HUES48 (cell line): ENCODE measurements at regions not wholly inside any gene's neighbourhood (a gene's known extent, or its start where the extent isn't known, plus 50 kb on each side); places are given as distances from the start of the nearest gene placed in this dataset.
"Not testable (repeated sequence)": the region's sequence is repeated elsewhere in the genome, so short reads cannot be mapped to it uniquely, and the experiment has no call there.

ENCODE experiments used
- H3K27ac ChIP-seq: one replicate; pipeline ENCODE4 v1.7.0; 2013; ENCODE audit warnings: low read depth, low read length, inconsistent platforms
- H3K27me3 ChIP-seq: 2 replicates; pipeline ENCODE4 v1.6.1; 2013; ENCODE audit warnings: mild to moderate bottlenecking, low read length; ENCODE audit not compliant: control insufficient read depth, insufficient read depth
- H3K36me3 ChIP-seq: 2 replicates; pipeline ENCODE4 v1.6.1; 2013; ENCODE audit warnings: low read length; ENCODE audit not compliant: control insufficient read depth, insufficient read depth
- H3K4me1 ChIP-seq: 2 replicates; pipeline ENCODE4 v1.6.1; 2013; ENCODE audit warnings: mild to moderate bottlenecking, low read length; ENCODE audit not compliant: control insufficient read depth, insufficient read depth
- H3K4me3 ChIP-seq: 2 replicates; pipeline ENCODE4 v1.5.1; 2013; ENCODE audit warnings: mild to moderate bottlenecking, low read depth, low read length
- H3K9ac ChIP-seq: 2 replicates; pipeline ENCODE4 v1.6.1; 2013; ENCODE audit warnings: mild to moderate bottlenecking, low read depth, low read length, moderate library complexity
- H3K9me3 ChIP-seq: 2 replicates; pipeline ENCODE4 v1.6.1; 2013; ENCODE audit warnings: low read length; ENCODE audit not compliant: control insufficient read depth, insufficient read depth

DNA sequence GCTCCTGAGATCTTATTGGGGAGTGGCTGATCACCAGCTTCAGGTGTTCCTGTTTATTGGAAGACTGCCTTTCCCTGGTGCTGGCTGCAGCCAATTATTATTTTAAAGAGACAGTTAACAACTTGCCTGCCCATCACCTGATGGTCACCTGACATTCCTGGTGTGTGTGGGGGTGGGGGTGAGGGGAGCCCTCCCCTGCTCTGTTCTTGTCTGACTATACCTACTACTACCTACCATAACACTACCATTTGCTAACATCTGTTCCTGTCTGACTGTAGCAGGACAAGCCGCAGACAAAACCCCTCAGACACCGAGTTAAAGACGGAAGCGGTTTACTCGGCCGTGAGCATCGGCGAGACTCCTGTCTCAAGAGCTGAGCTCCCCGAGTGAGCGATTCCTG, 54.9 kb upstream of the NBPF3 start:
- H3K4me1 ChIP-seq = peaks cover 6% of the 10 kb centered on the region; the same call in 1 of the 2 replicates
- H3K9me3 ChIP-seq = no peaks in the 10 kb centered on the region
- no peaks in the 10 kb centered on the region for H3K27me3 ChIP-seq
- no peak overlapping the region for H3K4me3 ChIP-seq
- no peak overlapping the region for H3K9ac ChIP-seq
- H3K27ac ChIP-seq = no peak overlapping the region
- H3K36me3 ChIP-seq = no peaks in the 10 kb centered on the region

DNA sequence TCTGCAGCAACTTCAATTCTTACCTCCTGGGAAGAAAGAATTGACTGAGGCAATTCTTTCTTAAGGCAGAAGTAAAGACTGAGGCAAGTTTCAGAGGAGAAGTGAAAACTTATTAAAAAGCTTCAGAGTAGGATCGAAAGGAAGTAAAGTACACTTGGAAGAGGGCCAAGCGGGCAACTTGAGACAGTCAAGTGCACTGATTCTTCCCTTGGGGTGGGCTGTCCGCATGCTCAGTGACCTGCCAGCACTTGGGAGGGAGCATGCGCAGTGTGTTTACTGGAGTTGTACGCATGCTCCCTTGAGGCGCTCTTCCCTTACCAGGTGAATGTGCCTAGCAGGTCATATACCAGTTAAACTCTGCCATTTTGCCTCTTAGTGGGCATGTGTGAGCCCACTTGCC, 55.3 kb upstream of the NBPF3 start:
- no peaks in the 10 kb centered on the region for H3K27me3 ChIP-seq
- no peak overlapping the region for H3K27ac ChIP-seq
- H3K9ac ChIP-seq = no peak overlapping the region
- H3K36me3 ChIP-seq = no peaks in the 10 kb centered on the region
- H3K9me3 ChIP-seq = no peaks in the 10 kb centered on the region
- H3K4me3 ChIP-seq = no peak overlapping the region
- peaks cover 6% of the 10 kb centered on the region; the same call in 1 of the 2 replicates for H3K4me1 ChIP-seq

DNA sequence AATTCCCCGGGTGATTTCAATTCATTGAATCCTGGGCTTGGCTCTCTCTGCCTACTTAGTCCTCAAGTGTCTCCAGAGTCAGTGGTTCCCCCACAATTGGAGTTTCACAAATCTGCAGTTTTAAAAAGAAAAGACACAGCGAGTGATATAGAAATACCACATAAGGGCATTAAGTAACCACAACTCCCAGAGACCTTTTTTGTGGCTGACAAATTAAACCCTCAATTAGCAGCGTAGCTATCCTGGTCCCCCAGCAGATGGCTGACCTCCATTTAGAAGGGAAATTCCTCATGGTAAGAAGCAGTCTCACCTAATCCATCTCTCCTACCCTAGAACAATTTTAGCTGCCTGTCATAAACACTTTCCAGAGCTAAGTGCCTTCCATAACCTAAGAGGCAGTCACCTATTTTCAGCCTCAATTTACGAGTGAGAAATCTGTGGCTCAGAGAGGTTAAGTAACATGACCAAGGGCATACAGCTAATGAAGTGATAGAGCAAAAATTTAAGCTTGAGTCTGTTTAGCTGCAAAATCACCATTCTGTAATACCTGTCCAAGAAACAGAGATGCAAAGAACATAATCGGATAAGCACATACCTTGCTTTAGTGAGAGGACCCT, 56.0 kb upstream of the NBPF3 start:
- no peaks in the 10 kb centered on the region for H3K36me3 ChIP-seq
- no peaks in the 10 kb centered on the region for H3K9me3 ChIP-seq
- peaks cover 6% of the 10 kb centered on the region; the same call in 1 of the 2 replicates for H3K4me1 ChIP-seq
- no peaks in the 10 kb centered on the region for H3K27me3 ChIP-seq
- H3K4me3 ChIP-seq = no peak overlapping the region
- H3K27ac ChIP-seq = no peak overlapping the region
- no peak overlapping the region for H3K9ac ChIP-seq

DNA sequence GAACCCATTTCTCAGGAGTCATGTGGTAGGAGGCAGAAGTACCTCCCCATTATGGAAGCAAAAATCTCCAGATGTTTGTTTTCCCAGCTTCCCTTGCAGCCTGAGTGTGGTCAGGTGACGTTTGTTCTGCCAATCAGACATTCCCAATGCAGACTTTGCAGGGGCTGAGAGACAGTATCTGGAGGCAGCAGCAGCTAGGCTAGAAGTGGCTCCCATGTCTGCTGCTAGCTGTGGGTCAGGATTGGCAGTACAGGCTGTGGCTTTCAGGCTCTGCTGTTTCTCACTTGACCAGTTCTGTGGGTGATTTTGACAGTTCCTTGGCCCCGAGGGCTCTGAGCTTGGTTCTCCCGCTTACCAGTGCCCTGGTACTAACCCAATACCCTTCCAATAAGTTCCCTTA, 58.6 kb upstream of the NBPF3 start:
- Histone ChIP-seq H3K27me3 (no peaks in the 10 kb centered on the region), H3K4me1 (peaks cover 6% of the 10 kb centered on the region; the same call in 1 of the 2 replicates), H3K4me3 (no peak overlapping the region), H3K27ac (no peak overlapping the region), H3K9me3 (no peaks in the 10 kb centered on the region), H3K9ac (no peak overlapping the region), H3K36me3 (no peaks in the 10 kb centered on the region)

DNA sequence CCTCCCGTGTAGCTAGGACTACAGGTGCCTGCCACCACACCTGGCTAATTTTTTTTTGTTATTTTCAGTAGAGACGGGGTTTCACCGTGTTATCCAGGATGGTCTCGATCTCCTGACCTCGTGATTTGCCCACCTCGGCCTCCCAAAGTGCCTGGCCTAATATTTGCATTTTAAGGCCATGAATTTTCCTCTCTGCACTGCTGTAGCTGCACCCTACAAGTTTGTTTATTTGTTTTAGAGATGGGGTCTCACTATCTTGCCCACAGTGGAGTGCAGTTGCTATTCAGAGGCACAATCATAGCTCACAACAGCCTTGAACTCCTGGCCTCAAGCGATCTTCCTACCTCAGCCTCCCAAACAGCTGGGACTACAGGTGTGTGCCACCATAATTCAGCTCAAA, 59.8 kb upstream of the NBPF3 start:
- H3K36me3 ChIP-seq, H3K9ac ChIP-seq, H3K4me3 ChIP-seq, H3K9me3 ChIP-seq, H3K4me1 ChIP-seq, H3K27me3 ChIP-seq, H3K27ac ChIP-seq: not testable (repeated sequence)

DNA sequence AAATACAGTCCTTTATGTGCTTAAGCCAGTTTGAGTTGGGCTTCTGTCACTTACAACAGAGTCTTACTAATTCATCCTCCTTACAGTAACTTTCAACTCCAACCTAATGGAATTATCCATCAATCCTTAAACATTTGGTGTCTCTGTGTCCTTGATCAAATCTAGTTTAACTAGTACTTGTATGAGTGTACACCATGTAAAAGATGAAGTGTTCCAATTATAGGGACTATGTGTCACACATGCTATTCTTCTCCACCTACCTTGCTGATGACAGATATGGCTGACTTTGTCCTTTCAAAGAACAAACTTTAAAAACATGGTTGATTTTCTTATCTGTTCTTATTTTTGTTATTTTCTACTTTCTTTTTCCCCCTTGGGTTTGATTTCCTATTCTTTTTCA, 60.4 kb upstream of the NBPF3 start:
- H3K36me3 ChIP-seq = no peaks in the 10 kb centered on the region

DNA sequence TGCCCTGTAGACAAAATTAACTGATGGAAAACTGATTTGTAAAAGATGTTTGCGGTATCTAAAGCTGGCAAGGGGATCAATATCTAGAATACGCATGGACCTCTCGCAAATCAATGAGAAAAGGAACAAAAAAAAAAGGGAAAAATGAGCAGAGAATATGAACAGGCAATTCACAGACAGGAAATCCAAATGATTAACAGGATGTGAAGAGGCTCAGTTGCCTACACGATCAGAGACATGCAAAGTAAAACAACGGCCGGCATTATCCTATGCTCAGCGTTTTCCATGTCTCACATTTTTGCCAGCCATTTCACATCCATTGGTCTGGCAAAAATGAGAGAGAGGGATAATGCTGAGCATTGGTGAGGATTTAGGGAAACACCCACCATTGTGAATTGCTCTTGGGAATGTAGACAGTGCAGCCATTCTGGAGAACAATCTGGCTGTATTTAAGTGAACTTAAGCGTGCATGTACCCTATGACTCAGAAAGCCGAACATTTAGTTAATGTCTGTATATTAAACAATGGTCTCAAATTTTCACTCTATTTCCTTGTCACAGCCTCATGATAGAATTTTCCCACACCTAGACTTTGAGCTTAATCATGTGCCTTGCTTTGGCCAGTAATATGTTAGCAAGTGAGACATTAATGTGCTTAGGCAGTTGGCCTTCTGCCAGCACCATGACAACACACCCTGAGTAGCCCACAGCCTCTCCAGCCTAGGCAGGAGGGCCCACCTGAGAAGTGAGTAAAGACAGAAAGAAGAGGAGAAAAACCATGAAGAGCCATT, 61.0 kb upstream of the NBPF3 start:
- H3K4me1 ChIP-seq = no peaks in the 10 kb centered on the region
- H3K27me3 ChIP-seq = no peaks in the 10 kb centered on the region
- H3K4me3 ChIP-seq = no peak overlapping the region
- no peaks in the 10 kb centered on the region for H3K9me3 ChIP-seq
- H3K9ac ChIP-seq = no peak overlapping the region
- no peaks in the 10 kb centered on the region for H3K36me3 ChIP-seq
- H3K27ac ChIP-seq = no peak overlapping the region

More for the DNA sequence above, 60.4 kb upstream of the NBPF3 start:
- H3K27ac ChIP-seq = no peak overlapping the region
- H3K9me3 ChIP-seq = no peaks in the 10 kb centered on the region
- no peak overlapping the region for H3K9ac ChIP-seq
- no peak overlapping the region for H3K4me3 ChIP-seq
- H3K27me3 ChIP-seq = no peaks in the 10 kb centered on the region
- H3K4me1 ChIP-seq = 0 out of 2 replicates have a peak, but pooled peaks cover under 1% of the 10 kb centered on the region

DNA sequence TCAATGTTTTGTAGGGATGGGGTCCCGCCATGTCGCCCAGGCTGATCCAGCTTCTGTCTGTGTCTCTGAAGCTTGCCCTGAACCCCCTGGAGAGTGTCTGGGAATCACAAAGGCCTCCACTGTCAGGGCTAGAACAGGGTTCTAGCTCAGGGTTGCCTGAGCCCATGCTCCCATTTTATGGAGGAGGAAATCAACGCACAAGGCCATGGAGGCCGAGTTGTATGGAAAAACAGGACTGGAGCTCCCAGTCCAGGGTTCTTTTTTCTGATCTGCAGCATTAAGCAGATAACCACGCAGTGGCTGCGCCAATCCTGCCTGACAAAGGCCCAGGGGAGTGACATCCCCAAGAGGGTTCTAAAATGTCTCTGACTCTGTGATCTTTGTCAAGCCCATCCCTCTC, 67.6 kb upstream of the NBPF3 start:
- H3K9ac ChIP-seq = no peak overlapping the region
- no peak overlapping the region for H3K4me3 ChIP-seq
- no peaks in the 10 kb centered on the region for H3K36me3 ChIP-seq
- no peak overlapping the region for H3K27ac ChIP-seq
- H3K4me1 ChIP-seq = no peaks in the 10 kb centered on the region
- H3K27me3 ChIP-seq = no peaks in the 10 kb centered on the region
- H3K9me3 ChIP-seq = no peaks in the 10 kb centered on the region

DNA sequence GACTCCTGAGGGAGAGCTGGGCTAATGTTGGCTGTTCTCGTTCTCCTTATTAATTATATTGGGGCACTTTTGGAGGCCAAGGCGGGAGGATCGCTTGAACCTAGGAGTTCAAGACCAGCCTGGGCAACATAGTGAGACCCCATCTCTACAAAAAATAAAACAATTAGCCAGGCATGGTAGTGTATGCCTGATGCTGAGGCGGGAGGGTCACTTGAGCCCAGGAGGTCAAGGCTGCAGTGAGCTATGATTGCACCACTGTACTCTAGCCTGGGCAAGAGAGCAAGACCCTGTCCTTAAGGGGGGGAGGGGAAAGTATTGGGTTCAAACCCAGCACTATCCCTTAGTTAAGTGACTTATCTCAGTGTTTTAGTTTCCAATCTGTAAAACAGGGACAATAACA, 70.0 kb upstream of the NBPF3 start:
- H3K27me3 ChIP-seq = no peaks in the 10 kb centered on the region
- no peaks in the 10 kb centered on the region for H3K9me3 ChIP-seq
- H3K27ac ChIP-seq = no peak overlapping the region
- H3K4me1 ChIP-seq = no peaks in the 10 kb centered on the region
- no peak overlapping the region for H3K9ac ChIP-seq
- no peaks in the 10 kb centered on the region for H3K36me3 ChIP-seq
- H3K4me3 ChIP-seq = no peak overlapping the region

DNA sequence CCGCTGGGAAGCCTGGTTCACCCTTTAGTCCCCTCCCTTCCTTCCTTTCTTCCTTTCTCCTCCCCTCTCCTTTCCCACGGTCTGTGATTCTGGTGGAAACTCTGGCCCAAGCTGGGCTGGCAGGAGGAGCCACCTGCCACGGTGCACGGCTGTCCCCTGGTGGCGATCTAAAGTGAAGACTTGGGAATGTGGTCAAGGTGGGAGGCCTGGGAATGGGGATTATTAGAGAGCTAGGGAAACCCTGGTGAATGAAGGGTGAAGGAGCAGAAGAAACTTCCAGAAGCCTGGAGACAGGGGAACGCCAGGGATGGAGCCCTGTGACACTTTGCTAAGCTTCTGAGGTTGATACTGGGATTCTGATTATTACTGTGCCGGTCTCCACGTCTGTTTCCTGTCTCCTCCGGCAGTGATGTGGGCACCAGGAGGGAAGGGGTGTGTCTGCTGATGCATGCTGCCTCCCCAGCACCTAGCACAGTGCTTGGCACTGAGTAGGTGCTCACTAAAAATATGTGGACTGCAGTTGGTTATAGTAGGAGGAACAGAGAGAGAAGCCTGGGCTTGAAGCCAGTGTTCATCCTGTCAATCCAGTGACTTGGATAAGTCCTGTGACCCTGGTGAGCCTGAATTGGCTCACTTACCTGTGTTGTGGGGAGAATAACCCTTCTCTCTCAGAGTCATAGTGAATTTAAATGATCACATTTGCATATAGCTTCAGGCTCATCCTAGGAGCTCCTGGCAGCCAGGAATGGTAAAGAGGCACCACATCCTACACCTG, 71.2 kb upstream of the NBPF3 start:
- no peak overlapping the region for H3K4me3 ChIP-seq
- H3K4me1 ChIP-seq = no peaks in the 10 kb centered on the region
- H3K36me3 ChIP-seq = no peaks in the 10 kb centered on the region
- H3K9ac ChIP-seq = no peak overlapping the region
- H3K27ac ChIP-seq = no peak overlapping the region
- no peaks in the 10 kb centered on the region for H3K9me3 ChIP-seq
- H3K27me3 ChIP-seq = no peaks in the 10 kb centered on the region

DNA sequence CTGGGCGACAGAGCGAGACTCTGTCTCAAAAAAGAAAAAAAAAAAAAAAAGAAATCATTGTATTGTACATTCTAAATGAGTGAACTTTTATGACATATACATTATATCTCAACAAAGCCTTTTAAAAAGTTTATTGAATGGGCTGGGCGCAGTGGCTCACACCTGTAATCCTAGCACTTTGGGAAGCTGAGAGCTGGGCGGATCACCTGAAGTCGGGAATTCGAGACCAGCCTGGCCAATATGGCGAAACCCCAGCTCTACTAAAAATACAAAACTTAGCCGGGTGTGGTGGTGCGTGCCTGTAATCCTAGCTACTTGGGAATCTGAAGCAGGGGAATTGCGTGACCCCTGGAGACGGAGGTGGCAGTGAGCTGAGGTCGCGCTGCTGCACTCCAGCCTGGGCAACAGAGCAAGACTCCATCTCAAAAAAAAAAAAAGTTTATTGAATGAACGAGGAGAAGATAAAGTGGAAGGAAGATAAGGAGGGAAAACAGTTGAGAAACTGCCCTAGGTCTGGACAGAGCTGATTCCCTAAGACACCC, 71.9 kb upstream of the NBPF3 start:
- H3K4me3 ChIP-seq, H3K4me1 ChIP-seq, H3K9me3 ChIP-seq, H3K27me3 ChIP-seq, H3K27ac ChIP-seq, H3K9ac ChIP-seq, H3K36me3 ChIP-seq: not testable (repeated sequence)
